ENCODE measurements at regions not wholly inside any gene's neighbourhood (a gene's known extent, or its start where the extent isn't known, plus 50 kb on each side); places are given as distances from the start of the nearest gene placed in this dataset.

- no peaks in the 10 kb centered on the region for H4K20me1 ChIP-seq (ENCODE audit: insufficient read depth, low read length)
- peak in 1 of 3 donors; percentile 11 for DNase-seq
- H3K4me1 Mint-ChIP-seq: peaks cover 7% of the 10 kb centered on the region
- 100% methylated on average over 1 of the region's 1 CpG for WGBS (ENCODE audit: insufficient coverage)
- intact Hi-C loops (cut with micrococcal nuclease): no loop called here
- no peak overlapping the region for H3K4me2 ChIP-seq (replicated peaks; ENCODE audit: extremely low read depth, low read length, poor library complexity, severe bottlenecking)
- H2AFZ ChIP-seq (ENCODE audit: insufficient read depth, low read depth, low read length, poor library complexity, severe bottlenecking): no peak overlapping the region
- H3K27me3 Mint-ChIP-seq (ENCODE audit: low read depth in 3 of 3): peaks cover 0 to 2% (median under 1%) of the 10 kb centered on the region in 3 donors
- peaks cover 0 to 5% of the 10 kb centered on the region in 2 donors for H3K9me3 ChIP-seq (replicated peaks in 1 of 2; ENCODE audit: control insufficient read depth in 1 of 2, insufficient read depth in 1 of 2, low read length in 2 of 2)
- peaks cover 0 to 1% of the 10 kb centered on the region in 2 donors for H3K36me3 Mint-ChIP-seq
- H3K79me2 ChIP-seq (ENCODE audit: insufficient read depth, low read length): no peaks in the 10 kb centered on the region
- H3K4me3 Mint-ChIP-seq: no peak overlapping the region
- no peaks in the 10 kb centered on the region for H3K27me3 ChIP-seq (ENCODE audit: control insufficient read depth in 2 of 2, insufficient read depth in 2 of 2, low read length in 2 of 2)
- no peak overlapping the region for H3K9ac ChIP-seq (ENCODE audit: insufficient read depth, low read length, poor library complexity, severe bottlenecking)
- H3K9me3 Mint-ChIP-seq: peaks cover 2 to 12% (median 5%) of the 10 kb centered on the region in 7 donors
- H3K36me3 ChIP-seq (replicated peaks in 1 of 2; ENCODE audit: control insufficient read depth in 1 of 2, insufficient read depth in 2 of 2, low read length in 2 of 2): no peaks in the 10 kb centered on the region
- peak overlapping the region in 1 of 2 donors; percentile 34 for H3K27ac ChIP-seq (ENCODE audit: low read depth in 1 of 2, low read length in 2 of 2)
- no peak overlapping the region for H3K4me3 ChIP-seq (replicated peaks in 1 of 3; ENCODE audit: low read depth in 2 of 3, low read length in 3 of 3)
- no peak for TF ChIP-seq CTCF (IDR thresholded peaks at IDR 0.05)
- peaks cover 2 to 10% of the 10 kb centered on the region in 2 donors for H3K4me1 ChIP-seq (ENCODE audit: control insufficient read depth in 1 of 2, insufficient read depth in 2 of 2, low read length in 2 of 2)
- peak overlapping the region in 2 of 7 donors; percentile 0 to 1 for H3K27ac Mint-ChIP-seq
Measured at GRCh38 chr4:12138488-12138887, 709.8 kb upstream of the HS3ST1 start.

GRCh38 chr4:12137575-12137974 lies 708.9 kb upstream of the HS3ST1 start:
- Histone ChIP-seq H3K9ac (ENCODE audit: insufficient read depth, low read length, poor library complexity, severe bottlenecking) (no peak overlapping the region), H3K9me3 (replicated peaks in 1 of 2; ENCODE audit: control insufficient read depth in 1 of 2, insufficient read depth in 1 of 2, low read length in 2 of 2) (peaks cover 0 to 9% of the 10 kb centered on the region in 2 donors), H3K4me1 (ENCODE audit: control insufficient read depth in 1 of 2, insufficient read depth in 2 of 2, low read length in 2 of 2) (peaks cover 2 to 10% of the 10 kb centered on the region in 2 donors), H3K27me3 (ENCODE audit: control insufficient read depth in 2 of 2, insufficient read depth in 2 of 2, low read length in 2 of 2) (no peaks in the 10 kb centered on the region), H2AFZ (ENCODE audit: insufficient read depth, low read depth, low read length, poor library complexity, severe bottlenecking) (peak overlapping the region; percentile 11), H4K20me1 (ENCODE audit: insufficient read depth, low read length) (no peaks in the 10 kb centered on the region), H3K79me2 (ENCODE audit: insufficient read depth, low read length) (no peaks in the 10 kb centered on the region), H3K4me3 (replicated peaks in 1 of 3; ENCODE audit: low read depth in 2 of 3, low read length in 3 of 3) (no peak overlapping the region), H3K27ac (ENCODE audit: low read depth in 1 of 2, low read length in 2 of 2) (no peak overlapping the region), H3K4me2 (replicated peaks; ENCODE audit: extremely low read depth, low read length, poor library complexity, severe bottlenecking) (no peak overlapping the region), H3K36me3 (replicated peaks in 1 of 2; ENCODE audit: control insufficient read depth in 1 of 2, insufficient read depth in 2 of 2, low read length in 2 of 2) (no peaks in the 10 kb centered on the region)
- DNase-seq: no peak
- H3K27ac Mint-ChIP-seq: no peak overlapping the region
- no peak for TF ChIP-seq CTCF (IDR thresholded peaks at IDR 0.05)
- peaks cover 6 to 17% (median 11%) of the 10 kb centered on the region in 7 donors for H3K9me3 Mint-ChIP-seq
- intact Hi-C loops (cut with micrococcal nuclease): no loop called here
- no CpG with 5 or more reads among the region's 2 CpGs for WGBS (ENCODE audit: insufficient coverage)
- H3K4me1 Mint-ChIP-seq: peaks cover 7% of the 10 kb centered on the region
- H3K36me3 Mint-ChIP-seq: peaks cover 0 to 5% of the 10 kb centered on the region in 2 donors
- no peaks in the 10 kb centered on the region for H3K27me3 Mint-ChIP-seq (ENCODE audit: low read depth in 3 of 3)
- H3K4me3 Mint-ChIP-seq: no peak overlapping the region
